ENCODE measurements at regions not wholly inside any gene's neighbourhood (a gene's known extent, or its start where the extent isn't known, plus 50 kb on each side); places are given as distances from the start of the nearest gene placed in this dataset.
"Not testable (repeated sequence)": the region's sequence is repeated elsewhere in the genome, so short reads cannot be mapped to it uniquely, and the experiment has no call there.

- TF ChIP-seq, protein P1, sequence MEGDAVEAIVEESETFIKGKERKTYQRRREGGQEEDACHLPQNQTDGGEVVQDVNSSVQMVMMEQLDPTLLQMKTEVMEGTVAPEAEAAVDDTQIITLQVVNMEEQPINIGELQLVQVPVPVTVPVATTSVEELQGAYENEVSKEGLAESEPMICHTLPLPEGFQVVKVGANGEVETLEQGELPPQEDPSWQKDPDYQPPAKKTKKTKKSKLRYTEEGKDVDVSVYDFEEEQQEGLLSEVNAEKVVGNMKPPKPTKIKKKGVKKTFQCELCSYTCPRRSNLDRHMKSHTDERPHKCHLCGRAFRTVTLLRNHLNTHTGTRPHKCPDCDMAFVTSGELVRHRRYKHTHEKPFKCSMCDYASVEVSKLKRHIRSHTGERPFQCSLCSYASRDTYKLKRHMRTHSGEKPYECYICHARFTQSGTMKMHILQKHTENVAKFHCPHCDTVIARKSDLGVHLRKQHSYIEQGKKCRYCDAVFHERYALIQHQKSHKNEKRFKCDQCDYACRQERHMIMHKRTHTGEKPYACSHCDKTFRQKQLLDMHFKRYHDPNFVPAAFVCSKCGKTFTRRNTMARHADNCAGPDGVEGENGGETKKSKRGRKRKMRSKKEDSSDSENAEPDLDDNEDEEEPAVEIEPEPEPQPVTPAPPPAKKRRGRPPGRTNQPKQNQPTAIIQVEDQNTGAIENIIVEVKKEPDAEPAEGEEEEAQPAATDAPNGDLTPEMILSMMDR (IDR thresholded peaks at IDR 0.05) = not testable (repeated sequence)
- not testable (repeated sequence) for TF ChIP-seq POLR2A (IDR thresholded peaks at IDR 0.05)
Observed at GRCh38 chr4:127379948-127380347, 252.8 kb upstream of the INTU start.
